ENCODE measurements at regions not wholly inside any gene's neighbourhood (a gene's known extent, or its start where the extent isn't known, plus 50 kb on each side); places are given as distances from the start of the nearest gene placed in this dataset.

- TF ChIP-seq, protein P1, sequence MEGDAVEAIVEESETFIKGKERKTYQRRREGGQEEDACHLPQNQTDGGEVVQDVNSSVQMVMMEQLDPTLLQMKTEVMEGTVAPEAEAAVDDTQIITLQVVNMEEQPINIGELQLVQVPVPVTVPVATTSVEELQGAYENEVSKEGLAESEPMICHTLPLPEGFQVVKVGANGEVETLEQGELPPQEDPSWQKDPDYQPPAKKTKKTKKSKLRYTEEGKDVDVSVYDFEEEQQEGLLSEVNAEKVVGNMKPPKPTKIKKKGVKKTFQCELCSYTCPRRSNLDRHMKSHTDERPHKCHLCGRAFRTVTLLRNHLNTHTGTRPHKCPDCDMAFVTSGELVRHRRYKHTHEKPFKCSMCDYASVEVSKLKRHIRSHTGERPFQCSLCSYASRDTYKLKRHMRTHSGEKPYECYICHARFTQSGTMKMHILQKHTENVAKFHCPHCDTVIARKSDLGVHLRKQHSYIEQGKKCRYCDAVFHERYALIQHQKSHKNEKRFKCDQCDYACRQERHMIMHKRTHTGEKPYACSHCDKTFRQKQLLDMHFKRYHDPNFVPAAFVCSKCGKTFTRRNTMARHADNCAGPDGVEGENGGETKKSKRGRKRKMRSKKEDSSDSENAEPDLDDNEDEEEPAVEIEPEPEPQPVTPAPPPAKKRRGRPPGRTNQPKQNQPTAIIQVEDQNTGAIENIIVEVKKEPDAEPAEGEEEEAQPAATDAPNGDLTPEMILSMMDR (IDR thresholded peaks at IDR 0.05): peak; percentile 50; the same call in 1 of the 2 replicates
- TF ChIP-seq, protein P2, sequence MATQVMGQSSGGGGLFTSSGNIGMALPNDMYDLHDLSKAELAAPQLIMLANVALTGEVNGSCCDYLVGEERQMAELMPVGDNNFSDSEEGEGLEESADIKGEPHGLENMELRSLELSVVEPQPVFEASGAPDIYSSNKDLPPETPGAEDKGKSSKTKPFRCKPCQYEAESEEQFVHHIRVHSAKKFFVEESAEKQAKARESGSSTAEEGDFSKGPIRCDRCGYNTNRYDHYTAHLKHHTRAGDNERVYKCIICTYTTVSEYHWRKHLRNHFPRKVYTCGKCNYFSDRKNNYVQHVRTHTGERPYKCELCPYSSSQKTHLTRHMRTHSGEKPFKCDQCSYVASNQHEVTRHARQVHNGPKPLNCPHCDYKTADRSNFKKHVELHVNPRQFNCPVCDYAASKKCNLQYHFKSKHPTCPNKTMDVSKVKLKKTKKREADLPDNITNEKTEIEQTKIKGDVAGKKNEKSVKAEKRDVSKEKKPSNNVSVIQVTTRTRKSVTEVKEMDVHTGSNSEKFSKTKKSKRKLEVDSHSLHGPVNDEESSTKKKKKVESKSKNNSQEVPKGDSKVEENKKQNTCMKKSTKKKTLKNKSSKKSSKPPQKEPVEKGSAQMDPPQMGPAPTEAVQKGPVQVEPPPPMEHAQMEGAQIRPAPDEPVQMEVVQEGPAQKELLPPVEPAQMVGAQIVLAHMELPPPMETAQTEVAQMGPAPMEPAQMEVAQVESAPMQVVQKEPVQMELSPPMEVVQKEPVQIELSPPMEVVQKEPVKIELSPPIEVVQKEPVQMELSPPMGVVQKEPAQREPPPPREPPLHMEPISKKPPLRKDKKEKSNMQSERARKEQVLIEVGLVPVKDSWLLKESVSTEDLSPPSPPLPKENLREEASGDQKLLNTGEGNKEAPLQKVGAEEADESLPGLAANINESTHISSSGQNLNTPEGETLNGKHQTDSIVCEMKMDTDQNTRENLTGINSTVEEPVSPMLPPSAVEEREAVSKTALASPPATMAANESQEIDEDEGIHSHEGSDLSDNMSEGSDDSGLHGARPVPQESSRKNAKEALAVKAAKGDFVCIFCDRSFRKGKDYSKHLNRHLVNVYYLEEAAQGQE (IDR thresholded peaks at IDR 0.05; ENCODE audit: insufficient read depth in 1 of 2, low read depth in 2 of 2, low read length in 1 of 2): no peak
These were observed 85.8 kb downstream of the FANCF start for GRCh38 chr11:22539821-22540256.
